Keratinocyte (primary cell): ENCODE measurements at regions not wholly inside any gene's neighbourhood (a gene's known extent, or its start where the extent isn't known, plus 50 kb on each side); places are given as distances from the start of the nearest gene placed in this dataset.

ENCODE experiments used
- EZH2 ChIP-seq: IDR thresholded peaks from one replicate; pipeline ENCODE4 v1.6.1; 2012; ENCODE audit warnings: inconsistent platforms, mild to moderate bottlenecking, low read length, moderate library complexity
- TF ChIP-seq, protein P1 (sequence below), 3 experiments: IDR thresholded peaks in 1 of 3; conservative IDR thresholded peaks in 1 of 3; optimal IDR thresholded peaks in 1 of 3; 2 replicates in 2 of 3; 3 replicates in 1 of 3; pipeline versions ENCODE3 to v1.5.1; 2011; ENCODE audit warnings: low read length in 3 of 3, mild to moderate bottlenecking in 3 of 3, moderate library complexity in 2 of 3, control low read depth in 1 of 3, inconsistent platforms in 1 of 3; ENCODE audit not compliant: insufficient read depth in 2 of 3; ENCODE audit errors: extremely low read depth in 1 of 3

DNA sequence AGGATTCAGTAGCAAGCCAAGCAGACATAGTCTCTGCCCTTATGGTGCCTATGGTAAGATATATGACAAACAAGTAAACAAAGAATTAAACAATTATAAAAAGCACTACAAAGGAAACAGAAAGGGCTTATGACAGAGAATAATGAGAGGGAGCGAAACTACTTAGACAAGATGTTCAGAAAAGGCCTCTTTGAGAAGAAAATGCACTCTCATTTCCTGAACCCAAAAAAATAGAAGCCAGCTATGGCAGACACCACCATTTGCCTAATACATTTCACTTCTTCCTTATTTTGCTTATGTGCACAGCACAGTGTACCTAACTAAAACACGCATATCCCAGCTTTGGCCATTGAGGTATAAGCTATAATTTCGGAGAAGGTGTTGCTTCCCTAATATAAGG is 465.5 kb upstream of the PPP2R3A start:
- TF ChIP-seq, protein P1, sequence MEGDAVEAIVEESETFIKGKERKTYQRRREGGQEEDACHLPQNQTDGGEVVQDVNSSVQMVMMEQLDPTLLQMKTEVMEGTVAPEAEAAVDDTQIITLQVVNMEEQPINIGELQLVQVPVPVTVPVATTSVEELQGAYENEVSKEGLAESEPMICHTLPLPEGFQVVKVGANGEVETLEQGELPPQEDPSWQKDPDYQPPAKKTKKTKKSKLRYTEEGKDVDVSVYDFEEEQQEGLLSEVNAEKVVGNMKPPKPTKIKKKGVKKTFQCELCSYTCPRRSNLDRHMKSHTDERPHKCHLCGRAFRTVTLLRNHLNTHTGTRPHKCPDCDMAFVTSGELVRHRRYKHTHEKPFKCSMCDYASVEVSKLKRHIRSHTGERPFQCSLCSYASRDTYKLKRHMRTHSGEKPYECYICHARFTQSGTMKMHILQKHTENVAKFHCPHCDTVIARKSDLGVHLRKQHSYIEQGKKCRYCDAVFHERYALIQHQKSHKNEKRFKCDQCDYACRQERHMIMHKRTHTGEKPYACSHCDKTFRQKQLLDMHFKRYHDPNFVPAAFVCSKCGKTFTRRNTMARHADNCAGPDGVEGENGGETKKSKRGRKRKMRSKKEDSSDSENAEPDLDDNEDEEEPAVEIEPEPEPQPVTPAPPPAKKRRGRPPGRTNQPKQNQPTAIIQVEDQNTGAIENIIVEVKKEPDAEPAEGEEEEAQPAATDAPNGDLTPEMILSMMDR (optimal IDR thresholded peaks at IDR 0.05 in 1 of 3, IDR thresholded peaks at IDR 0.05 in 1 of 3, conservative IDR thresholded peaks at IDR 0.05 in 1 of 3; ENCODE audit: extremely low read depth in 1 of 3, insufficient read depth in 2 of 3, low read length in 3 of 3) = no peak
- no peak for TF ChIP-seq EZH2
